ENCODE measurements at regions not wholly inside any gene's neighbourhood (a gene's known extent, or its start where the extent isn't known, plus 50 kb on each side); places are given as distances from the start of the nearest gene placed in this dataset.

DNA sequence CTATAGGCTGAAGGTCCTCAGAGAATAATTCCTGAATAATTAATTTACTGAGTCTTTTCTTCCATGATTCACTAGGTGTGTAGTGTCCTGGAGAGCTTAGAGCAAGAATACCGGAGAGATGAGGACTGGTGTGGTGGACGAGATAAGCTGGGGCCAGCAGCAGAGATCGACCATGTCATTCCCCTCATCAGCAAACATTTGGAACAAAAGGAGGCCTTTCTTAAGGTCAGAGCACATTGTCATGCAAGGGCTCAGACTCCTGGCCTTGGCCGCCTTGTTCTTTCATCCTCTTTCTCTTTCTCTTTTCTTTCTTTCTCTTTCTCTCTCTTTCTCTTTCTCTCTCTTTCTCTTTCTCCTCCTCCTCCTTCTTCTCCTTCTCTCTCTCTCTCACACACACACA is 291.4 kb upstream of the UMPS start:
- DNase-seq (ENCODE audit: low spot score): no peak
- in situ Hi-C loops (cut with MboI; ENCODE audit: low sequenced_read_pairs, unreplicated experiment): no loop called here
- TF ChIP-seq, protein P1, sequence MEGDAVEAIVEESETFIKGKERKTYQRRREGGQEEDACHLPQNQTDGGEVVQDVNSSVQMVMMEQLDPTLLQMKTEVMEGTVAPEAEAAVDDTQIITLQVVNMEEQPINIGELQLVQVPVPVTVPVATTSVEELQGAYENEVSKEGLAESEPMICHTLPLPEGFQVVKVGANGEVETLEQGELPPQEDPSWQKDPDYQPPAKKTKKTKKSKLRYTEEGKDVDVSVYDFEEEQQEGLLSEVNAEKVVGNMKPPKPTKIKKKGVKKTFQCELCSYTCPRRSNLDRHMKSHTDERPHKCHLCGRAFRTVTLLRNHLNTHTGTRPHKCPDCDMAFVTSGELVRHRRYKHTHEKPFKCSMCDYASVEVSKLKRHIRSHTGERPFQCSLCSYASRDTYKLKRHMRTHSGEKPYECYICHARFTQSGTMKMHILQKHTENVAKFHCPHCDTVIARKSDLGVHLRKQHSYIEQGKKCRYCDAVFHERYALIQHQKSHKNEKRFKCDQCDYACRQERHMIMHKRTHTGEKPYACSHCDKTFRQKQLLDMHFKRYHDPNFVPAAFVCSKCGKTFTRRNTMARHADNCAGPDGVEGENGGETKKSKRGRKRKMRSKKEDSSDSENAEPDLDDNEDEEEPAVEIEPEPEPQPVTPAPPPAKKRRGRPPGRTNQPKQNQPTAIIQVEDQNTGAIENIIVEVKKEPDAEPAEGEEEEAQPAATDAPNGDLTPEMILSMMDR (IDR thresholded peaks at IDR 0.05; ENCODE audit: borderline replicate concordance, control extremely low read depth, extremely low read depth, insufficient read depth, missing control alignments): no peak

DNA sequence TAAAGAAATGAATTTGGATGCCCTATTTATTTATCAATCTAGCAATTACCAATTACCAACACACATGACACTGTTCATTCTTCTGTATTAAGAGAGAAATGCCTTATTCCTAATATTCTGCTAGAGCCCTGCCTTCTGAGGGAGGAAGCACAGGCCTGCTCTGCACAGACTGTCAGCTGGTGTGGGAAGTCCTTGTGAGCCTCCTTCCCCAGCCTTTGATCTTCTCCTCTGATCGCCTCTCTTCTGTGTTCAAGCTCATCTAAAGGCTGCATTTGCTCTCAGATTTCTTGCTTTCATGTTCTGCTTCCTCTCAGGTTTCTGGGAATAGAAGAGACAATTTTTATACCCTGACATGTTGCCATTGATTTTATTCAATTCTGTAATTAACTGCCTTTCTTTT is 290.6 kb upstream of the UMPS start:
- TF ChIP-seq, protein P1 (IDR thresholded peaks at IDR 0.05; ENCODE audit: borderline replicate concordance, control extremely low read depth, extremely low read depth, insufficient read depth, missing control alignments): no peak
- no peak for DNase-seq (ENCODE audit: low spot score)
- in situ Hi-C loops (cut with MboI; ENCODE audit: low sequenced_read_pairs, unreplicated experiment): no loop called here

DNA sequence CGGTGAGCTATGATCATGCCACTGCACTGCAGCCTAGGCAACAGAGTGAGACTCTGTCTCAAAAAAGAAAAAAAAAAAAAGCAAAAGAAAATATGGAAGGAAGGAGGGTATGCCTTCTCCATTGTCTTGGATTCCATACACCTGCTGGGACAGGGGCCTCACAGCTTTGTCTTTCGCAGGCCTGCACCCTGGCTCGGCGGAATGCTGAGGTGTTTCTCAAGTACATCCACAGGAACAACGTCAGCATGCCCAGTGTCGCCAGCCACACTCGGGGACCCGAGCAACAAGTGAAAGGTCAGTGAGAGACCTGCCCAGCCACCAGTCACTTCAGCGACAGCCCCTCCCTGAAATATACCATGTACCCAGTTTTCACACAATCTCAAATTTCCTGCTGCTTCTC is 288.5 kb upstream of the UMPS start:
- DNase-seq (ENCODE audit: low spot score): no peak
- TF ChIP-seq, protein P1 (IDR thresholded peaks at IDR 0.05; ENCODE audit: borderline replicate concordance, control extremely low read depth, extremely low read depth, insufficient read depth, missing control alignments): no peak
- in situ Hi-C loops (cut with MboI; ENCODE audit: low sequenced_read_pairs, unreplicated experiment): no loop called here

DNA sequence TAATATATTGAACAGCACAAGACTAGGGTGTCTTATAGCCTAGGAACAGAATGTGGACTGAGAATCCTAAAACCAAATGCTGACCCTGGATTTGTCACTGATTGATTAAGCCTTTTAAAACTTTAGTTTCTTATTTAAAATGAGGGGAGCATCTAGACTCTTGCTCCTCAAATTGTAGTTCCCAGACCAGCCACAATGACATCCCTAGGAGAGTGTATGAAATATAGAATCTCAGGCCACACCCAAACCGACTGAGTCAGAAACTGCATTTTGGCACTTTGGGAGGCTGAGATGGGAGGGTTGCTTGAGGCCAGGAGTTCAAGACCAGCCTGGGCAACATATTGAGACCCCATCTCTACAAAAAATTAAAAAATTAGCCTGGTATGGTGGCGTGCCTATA is 287.8 kb upstream of the UMPS start:
- TF ChIP-seq, protein P1 (IDR thresholded peaks at IDR 0.05; ENCODE audit: borderline replicate concordance, control extremely low read depth, extremely low read depth, insufficient read depth, missing control alignments): no peak
- DNase-seq (ENCODE audit: low spot score): no peak
- in situ Hi-C loops (cut with MboI; ENCODE audit: low sequenced_read_pairs, unreplicated experiment): no loop called here

DNA sequence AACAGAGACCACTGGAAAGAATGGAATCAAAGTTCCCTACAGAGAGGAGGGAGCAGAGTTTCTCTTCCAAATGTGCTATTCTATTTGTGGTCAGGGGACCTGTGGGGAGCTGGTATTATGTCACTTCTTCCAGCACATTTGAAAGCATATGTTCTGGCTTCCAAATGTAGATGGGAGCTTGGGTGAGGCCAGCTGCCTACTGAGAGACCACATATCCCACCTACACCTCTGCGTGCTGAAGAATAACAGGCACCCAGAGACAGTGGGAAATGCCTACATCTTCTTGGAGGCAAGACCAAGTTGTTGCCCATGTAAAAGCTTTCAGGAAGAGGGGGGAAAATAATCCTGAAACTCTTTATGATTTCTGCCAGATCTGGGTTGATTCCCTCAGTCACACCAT is 286.8 kb upstream of the UMPS start:
- TF ChIP-seq, protein P1 (IDR thresholded peaks at IDR 0.05; ENCODE audit: borderline replicate concordance, control extremely low read depth, extremely low read depth, insufficient read depth, missing control alignments): no peak
- DNase-seq (ENCODE audit: low spot score): no peak
- in situ Hi-C loops (cut with MboI; ENCODE audit: low sequenced_read_pairs, unreplicated experiment): no loop called here

DNA sequence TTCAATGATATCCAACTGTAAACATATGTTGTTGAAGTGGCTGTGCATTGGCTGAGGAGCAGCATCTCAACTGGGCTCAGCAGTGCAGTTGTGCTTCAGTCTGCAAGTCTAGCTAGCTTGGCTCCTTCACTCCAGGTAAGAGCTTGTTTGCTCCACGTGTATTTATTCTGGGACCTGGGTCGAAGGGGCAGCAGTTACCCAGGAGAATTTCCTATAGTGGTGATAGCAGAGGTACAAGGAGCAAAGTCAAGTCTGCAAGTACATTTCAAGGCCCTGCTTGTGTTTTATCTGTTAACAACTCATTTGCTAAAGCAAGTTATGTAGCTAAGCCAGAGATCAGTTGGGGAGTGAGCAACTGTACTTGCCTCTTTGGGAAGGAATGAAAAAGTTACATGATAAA is 286.2 kb upstream of the UMPS start:
- DNase-seq (ENCODE audit: low spot score): no peak
- TF ChIP-seq, protein P1 (IDR thresholded peaks at IDR 0.05; ENCODE audit: borderline replicate concordance, control extremely low read depth, extremely low read depth, insufficient read depth, missing control alignments): no peak
- in situ Hi-C loops (cut with MboI; ENCODE audit: low sequenced_read_pairs, unreplicated experiment): no loop called here

DNA sequence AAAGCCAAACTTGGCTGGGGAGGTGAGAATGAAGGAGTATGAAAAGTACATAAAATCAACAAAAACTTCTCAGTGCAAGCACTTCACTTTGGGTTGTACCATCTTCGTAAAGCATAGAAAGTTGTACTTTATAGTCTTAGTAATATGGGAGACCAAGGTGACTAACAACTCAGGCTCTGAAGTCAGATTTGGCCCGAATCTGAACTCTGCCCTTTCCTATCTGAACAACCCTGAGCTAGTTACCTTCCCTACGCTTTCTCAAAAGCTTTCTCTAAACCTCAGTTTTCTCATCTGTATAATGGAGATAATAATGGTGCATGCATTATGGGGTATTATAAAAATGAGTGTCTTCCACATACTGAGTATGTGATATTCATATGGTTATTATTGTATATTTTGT is 285.4 kb upstream of the UMPS start:
- TF ChIP-seq, protein P1 (IDR thresholded peaks at IDR 0.05; ENCODE audit: borderline replicate concordance, control extremely low read depth, extremely low read depth, insufficient read depth, missing control alignments): no peak
- in situ Hi-C loops (cut with MboI; ENCODE audit: low sequenced_read_pairs, unreplicated experiment): no loop called here

More for the DNA sequence above, 285.4 kb upstream of the UMPS start:
- DNase-seq (ENCODE audit: low spot score): no peak

Data from GM13976 (cell line).